ENCODE measurements at regions not wholly inside any gene's neighbourhood (a gene's known extent, or its start where the extent isn't known, plus 50 kb on each side); places are given as distances from the start of the nearest gene placed in this dataset.

GRCh38 chr11:91664521-91664920 lies 560.1 kb upstream of the FAT3 start:
- peaks cover 3% of the 10 kb centered on the region for H3K4me1 Mint-ChIP-seq
- no peaks in the 10 kb centered on the region for H3K36me3 Mint-ChIP-seq (ENCODE audit: low read depth)
- no peaks in the 10 kb centered on the region for H3K9me3 Mint-ChIP-seq
- no peak for DNase-seq
- H3K27me3 Mint-ChIP-seq (ENCODE audit: low read depth, poor library complexity): no peaks in the 10 kb centered on the region
- no peak overlapping the region for H3K4me3 Mint-ChIP-seq
- no peak overlapping the region for H3K27ac Mint-ChIP-seq
- TF ChIP-seq CTCF (IDR thresholded peaks at IDR 0.05): no peak

GRCh38 chr11:91660036-91660435 lies 564.6 kb upstream of the FAT3 start:
- H3K4me1 Mint-ChIP-seq: no peaks in the 10 kb centered on the region
- H3K4me3 Mint-ChIP-seq: no peak overlapping the region
- no peaks in the 10 kb centered on the region for H3K9me3 Mint-ChIP-seq
- no peak overlapping the region for H3K27ac Mint-ChIP-seq
- H3K36me3 Mint-ChIP-seq (ENCODE audit: low read depth): no peaks in the 10 kb centered on the region
- H3K27me3 Mint-ChIP-seq (ENCODE audit: low read depth, poor library complexity): no peaks in the 10 kb centered on the region
- TF ChIP-seq CTCF (IDR thresholded peaks at IDR 0.05): no peak
- DNase-seq: no peak

GRCh38 chr11:91654686-91655085 lies 569.9 kb upstream of the FAT3 start:
- no peak overlapping the region for H3K4me3 Mint-ChIP-seq
- H3K9me3 Mint-ChIP-seq: no peaks in the 10 kb centered on the region
- DNase-seq: no peak
- H3K27ac Mint-ChIP-seq: no peak overlapping the region
- no peak for TF ChIP-seq CTCF (IDR thresholded peaks at IDR 0.05)
- no peaks in the 10 kb centered on the region for H3K4me1 Mint-ChIP-seq
- H3K36me3 Mint-ChIP-seq (ENCODE audit: low read depth): no peaks in the 10 kb centered on the region
- H3K27me3 Mint-ChIP-seq (ENCODE audit: low read depth, poor library complexity): no peaks in the 10 kb centered on the region

GRCh38 chr11:91653079-91653754 lies 571.4 kb upstream of the FAT3 start:
- DNase-seq: no peak
- H3K4me1 Mint-ChIP-seq: peaks cover 3% of the 10 kb centered on the region
- no peak for TF ChIP-seq CTCF (IDR thresholded peaks at IDR 0.05)
- no peaks in the 10 kb centered on the region for H3K27me3 Mint-ChIP-seq (ENCODE audit: low read depth, poor library complexity)
- H3K36me3 Mint-ChIP-seq (ENCODE audit: low read depth): no peaks in the 10 kb centered on the region
- no peaks in the 10 kb centered on the region for H3K9me3 Mint-ChIP-seq
- H3K4me3 Mint-ChIP-seq: no peak overlapping the region
- no peak overlapping the region for H3K27ac Mint-ChIP-seq

- H3K9me3 Mint-ChIP-seq: no peaks in the 10 kb centered on the region
- no peaks in the 10 kb centered on the region for H3K36me3 Mint-ChIP-seq (ENCODE audit: low read depth)
- no peak overlapping the region for H3K27ac Mint-ChIP-seq
- TF ChIP-seq CTCF (IDR thresholded peaks at IDR 0.05): no peak
- no peaks in the 10 kb centered on the region for H3K27me3 Mint-ChIP-seq (ENCODE audit: low read depth, poor library complexity)
- peaks cover 4% of the 10 kb centered on the region for H3K4me1 Mint-ChIP-seq
- no peak for DNase-seq
- no peak overlapping the region for H3K4me3 Mint-ChIP-seq
Measured at GRCh38 chr11:91650802-91651201, 573.8 kb upstream of the FAT3 start.

- no peak for DNase-seq
- Mint-ChIP-seq H3K36me3 (ENCODE audit: low read depth) (no peaks in the 10 kb centered on the region), H3K4me1 (peaks cover 6% of the 10 kb centered on the region), H3K27me3 (ENCODE audit: low read depth, poor library complexity) (no peaks in the 10 kb centered on the region), H3K27ac (no peak overlapping the region), H3K9me3 (no peaks in the 10 kb centered on the region), H3K4me3 (no peak overlapping the region)
- TF ChIP-seq CTCF (IDR thresholded peaks at IDR 0.05): no peak
Measured at GRCh38 chr11:91641153-91641552, 583.5 kb upstream of the FAT3 start.

Data from nephron progenitor cell (in vitro differentiated cells).